ENCODE measurements at regions not wholly inside any gene's neighbourhood (a gene's known extent, or its start where the extent isn't known, plus 50 kb on each side); places are given as distances from the start of the nearest gene placed in this dataset.

DNA sequence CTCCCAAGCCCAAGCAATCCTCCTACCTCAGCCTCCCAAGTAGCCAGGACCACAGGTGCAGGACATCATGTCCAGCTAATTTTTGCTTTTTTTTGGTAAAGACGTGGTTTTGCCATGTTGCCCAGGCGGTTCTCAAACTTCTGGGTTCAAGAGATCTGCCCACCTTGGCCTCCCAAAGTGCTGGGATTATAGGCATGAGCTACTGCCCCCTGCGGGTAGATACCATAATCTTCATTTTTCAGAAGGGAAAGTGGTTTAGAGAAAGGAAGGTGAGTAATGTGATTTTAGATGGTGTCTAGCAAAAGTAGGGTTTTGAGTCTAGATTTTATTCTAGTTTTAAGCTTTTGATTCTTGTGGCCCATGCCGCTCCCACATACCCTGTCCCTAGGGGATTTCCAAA is 205.3 kb upstream of the CLNK start:
- H3K4me3 ChIP-seq (ENCODE audit: low read depth, low read length): no peak overlapping the region
- H3K27me3 ChIP-seq (ENCODE audit: control insufficient read depth, insufficient read depth, low read length): no peaks in the 10 kb centered on the region
- no peak overlapping the region for H3K9ac ChIP-seq (ENCODE audit: low read depth, low read length)
- H3K4me1 ChIP-seq (ENCODE audit: control insufficient read depth, insufficient read depth, low read length): no peaks in the 10 kb centered on the region
- H3K36me3 ChIP-seq (ENCODE audit: control insufficient read depth, insufficient read depth, low read length): no peaks in the 10 kb centered on the region
- H3K9me3 ChIP-seq (ENCODE audit: control insufficient read depth, insufficient read depth, low read length): no peaks in the 10 kb centered on the region

DNA sequence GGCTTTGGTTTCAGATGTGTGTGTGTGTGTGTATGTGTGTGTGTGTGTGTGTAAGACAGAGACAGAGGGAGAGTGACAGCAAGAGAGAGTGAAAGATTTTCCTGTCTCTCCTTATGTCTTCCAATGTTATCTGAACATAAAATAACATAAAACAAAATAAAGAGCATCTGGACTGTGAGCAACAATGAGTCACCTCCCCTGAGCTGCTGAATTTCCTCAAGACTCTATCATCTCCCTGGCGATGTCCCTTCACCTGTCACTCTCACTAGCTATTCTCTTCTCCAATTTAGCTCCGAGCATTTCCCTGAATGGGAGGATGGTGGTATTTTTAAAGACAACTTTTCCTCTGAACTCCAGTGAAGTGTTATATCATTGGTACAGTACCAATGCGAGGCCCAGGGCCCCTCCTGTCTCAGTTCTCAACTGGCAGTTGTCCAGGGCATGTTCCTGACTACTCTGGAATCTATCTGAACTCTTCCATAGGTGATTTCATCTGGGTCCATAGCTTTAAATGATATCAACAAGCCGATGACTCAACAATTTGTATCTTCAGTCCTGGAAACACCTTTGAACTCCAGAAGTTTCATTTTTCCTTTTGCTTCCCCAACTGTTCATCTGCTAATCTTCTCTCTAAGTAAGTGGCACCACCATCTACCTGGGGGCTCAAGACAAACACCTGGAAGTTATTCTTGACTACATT is 195.0 kb upstream of the CLNK start:
- no peaks in the 10 kb centered on the region for H3K9me3 ChIP-seq (ENCODE audit: control insufficient read depth, insufficient read depth, low read length)
- H3K4me1 ChIP-seq (ENCODE audit: control insufficient read depth, insufficient read depth, low read length): no peaks in the 10 kb centered on the region
- no peaks in the 10 kb centered on the region for H3K27me3 ChIP-seq (ENCODE audit: control insufficient read depth, insufficient read depth, low read length)
- H3K9ac ChIP-seq (ENCODE audit: low read depth, low read length): no peak overlapping the region
- H3K36me3 ChIP-seq (ENCODE audit: control insufficient read depth, insufficient read depth, low read length): no peaks in the 10 kb centered on the region
- H3K4me3 ChIP-seq (ENCODE audit: low read depth, low read length): no peak overlapping the region

DNA sequence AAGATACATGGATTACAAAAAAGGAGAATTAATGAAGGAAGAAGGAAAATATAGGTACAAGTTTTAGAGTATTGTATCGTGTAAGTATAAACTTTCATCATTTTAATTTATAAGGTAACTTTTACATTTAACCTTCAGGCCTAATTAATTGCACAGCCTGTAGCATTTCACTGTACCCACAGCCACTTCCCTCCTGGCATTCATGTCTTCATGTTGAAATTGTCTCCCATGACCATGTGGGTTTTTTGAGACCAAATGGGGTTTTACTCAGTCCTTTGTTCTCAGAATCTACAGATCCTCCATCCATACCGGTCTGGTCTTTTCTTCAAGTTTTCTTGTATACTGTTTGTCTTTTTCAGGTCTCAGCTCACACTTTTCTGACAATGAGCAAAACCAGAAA is 194.3 kb upstream of the CLNK start:
- Histone ChIP-seq H3K9ac (ENCODE audit: low read depth, low read length) (no peak overlapping the region), H3K9me3 (ENCODE audit: control insufficient read depth, insufficient read depth, low read length) (no peaks in the 10 kb centered on the region), H3K4me1 (ENCODE audit: control insufficient read depth, insufficient read depth, low read length) (no peaks in the 10 kb centered on the region), H3K27me3 (ENCODE audit: control insufficient read depth, insufficient read depth, low read length) (no peaks in the 10 kb centered on the region), H3K4me3 (ENCODE audit: low read depth, low read length) (no peak overlapping the region), H3K36me3 (ENCODE audit: control insufficient read depth, insufficient read depth, low read length) (no peaks in the 10 kb centered on the region)

DNA sequence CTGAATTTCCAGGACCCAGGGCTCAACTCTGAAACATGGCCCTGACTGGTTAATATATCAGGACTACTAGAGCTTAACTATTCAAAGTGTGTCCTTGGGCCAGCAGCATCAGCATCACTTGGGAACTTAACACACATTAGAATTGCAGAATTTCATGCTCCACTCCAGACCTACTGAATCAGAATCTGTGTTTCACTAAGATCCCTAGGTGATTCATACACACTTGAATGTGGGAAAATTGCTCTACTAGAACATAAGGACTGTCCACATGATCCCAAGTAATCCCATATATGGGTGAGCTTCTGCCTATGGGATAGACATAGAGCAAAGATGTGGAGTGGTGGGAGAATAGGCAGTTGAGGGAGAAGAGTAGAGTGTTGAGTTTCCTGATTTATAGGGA is 192.5 kb upstream of the CLNK start:
- H3K27me3 ChIP-seq (ENCODE audit: control insufficient read depth, insufficient read depth, low read length): no peaks in the 10 kb centered on the region
- no peak overlapping the region for H3K9ac ChIP-seq (ENCODE audit: low read depth, low read length)
- no peaks in the 10 kb centered on the region for H3K4me1 ChIP-seq (ENCODE audit: control insufficient read depth, insufficient read depth, low read length)
- no peaks in the 10 kb centered on the region for H3K9me3 ChIP-seq (ENCODE audit: control insufficient read depth, insufficient read depth, low read length)
- H3K36me3 ChIP-seq (ENCODE audit: control insufficient read depth, insufficient read depth, low read length): no peaks in the 10 kb centered on the region
- H3K4me3 ChIP-seq (ENCODE audit: low read depth, low read length): no peak overlapping the region

DNA sequence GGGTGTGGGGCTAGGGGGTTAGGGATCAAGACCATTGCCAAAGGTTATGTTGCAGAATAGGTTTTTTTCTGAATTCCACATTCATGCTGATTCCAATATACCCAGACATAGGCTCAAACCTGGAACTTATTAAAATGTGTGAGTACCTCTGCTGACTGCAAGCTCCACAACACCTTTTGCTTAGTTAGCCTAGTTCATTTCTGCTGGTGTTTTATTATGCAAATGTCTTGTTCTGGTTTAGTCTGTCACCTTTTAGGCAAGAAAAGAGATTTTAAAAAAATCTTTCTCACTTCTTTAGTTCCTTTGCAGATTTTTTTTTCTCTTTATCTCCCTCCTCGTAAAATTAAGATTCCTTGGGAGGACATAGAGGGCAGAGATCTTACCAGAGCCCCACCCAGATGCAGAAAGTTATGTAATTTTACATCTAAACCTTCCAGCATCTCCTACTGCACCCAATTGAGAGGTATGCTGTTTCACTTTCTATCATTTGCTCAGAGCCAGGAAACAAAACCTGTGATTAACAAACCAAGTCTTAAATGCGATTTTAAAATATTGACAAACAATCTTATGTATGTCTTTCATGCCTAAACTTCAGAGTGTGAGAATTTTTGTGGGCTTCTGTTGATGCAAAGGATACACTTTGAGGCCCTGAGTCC is 190.7 kb upstream of the CLNK start:
- no peaks in the 10 kb centered on the region for H3K36me3 ChIP-seq (ENCODE audit: control insufficient read depth, insufficient read depth, low read length)
- no peaks in the 10 kb centered on the region for H3K27me3 ChIP-seq (ENCODE audit: control insufficient read depth, insufficient read depth, low read length)
- H3K9ac ChIP-seq (ENCODE audit: low read depth, low read length): no peak overlapping the region
- no peaks in the 10 kb centered on the region for H3K9me3 ChIP-seq (ENCODE audit: control insufficient read depth, insufficient read depth, low read length)
- no peak overlapping the region for H3K4me3 ChIP-seq (ENCODE audit: low read depth, low read length)
- H3K4me1 ChIP-seq (ENCODE audit: control insufficient read depth, insufficient read depth, low read length): no peaks in the 10 kb centered on the region

- H3K27me3 ChIP-seq (ENCODE audit: control insufficient read depth, insufficient read depth, low read length): no peaks in the 10 kb centered on the region
- H3K36me3 ChIP-seq (ENCODE audit: control insufficient read depth, insufficient read depth, low read length): no peaks in the 10 kb centered on the region
Measured at GRCh38 chr4:10873809-10874208, 189.2 kb upstream of the CLNK start.

GRCh38 chr4:10872833-10873517 is 188.4 kb upstream of the CLNK start:
- Histone ChIP-seq H3K36me3 (ENCODE audit: control insufficient read depth, insufficient read depth, low read length) (no peaks in the 10 kb centered on the region), H3K9ac (ENCODE audit: low read depth, low read length) (no peak overlapping the region), H3K4me1 (ENCODE audit: control insufficient read depth, insufficient read depth, low read length) (no peaks in the 10 kb centered on the region), H3K9me3 (ENCODE audit: control insufficient read depth, insufficient read depth, low read length) (no peaks in the 10 kb centered on the region), H3K27me3 (ENCODE audit: control insufficient read depth, insufficient read depth, low read length) (no peaks in the 10 kb centered on the region), H3K4me3 (ENCODE audit: low read depth, low read length) (no peak overlapping the region)

More at GRCh38 chr4:10873809-10874208, 189.2 kb upstream of the CLNK start:
- Histone ChIP-seq H3K4me3 (ENCODE audit: low read depth, low read length) (no peak overlapping the region), H3K9ac (ENCODE audit: low read depth, low read length) (no peak overlapping the region), H3K9me3 (ENCODE audit: control insufficient read depth, insufficient read depth, low read length) (no peaks in the 10 kb centered on the region), H3K4me1 (ENCODE audit: control insufficient read depth, insufficient read depth, low read length) (no peaks in the 10 kb centered on the region)

DNA sequence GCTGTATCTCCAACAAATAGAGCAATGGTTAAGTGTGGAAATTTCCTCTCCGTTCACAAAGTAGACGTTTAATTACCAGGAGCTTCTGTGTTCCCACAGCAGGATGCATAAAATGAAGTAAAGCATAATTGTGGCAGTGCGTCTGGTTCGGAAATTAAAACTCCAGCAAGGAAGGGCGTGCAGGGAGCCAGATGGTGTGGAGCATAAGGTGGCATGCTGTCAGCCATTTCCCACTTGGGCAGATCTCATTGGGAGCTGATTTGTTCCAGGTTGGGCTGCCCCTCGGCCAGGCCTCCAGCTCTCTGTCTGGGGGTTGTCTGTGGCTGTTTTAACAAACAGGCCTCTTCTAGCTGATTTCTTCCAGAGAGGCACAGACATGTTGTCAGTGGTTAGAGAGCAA is 182.1 kb upstream of the CLNK start:
- H3K4me3 ChIP-seq (ENCODE audit: low read depth, low read length): no peak overlapping the region
- H3K27me3 ChIP-seq (ENCODE audit: control insufficient read depth, insufficient read depth, low read length): no peaks in the 10 kb centered on the region
- H3K9ac ChIP-seq (ENCODE audit: low read depth, low read length): no peak overlapping the region
- no peaks in the 10 kb centered on the region for H3K36me3 ChIP-seq (ENCODE audit: control insufficient read depth, insufficient read depth, low read length)
- no peaks in the 10 kb centered on the region for H3K9me3 ChIP-seq (ENCODE audit: control insufficient read depth, insufficient read depth, low read length)
- no peaks in the 10 kb centered on the region for H3K4me1 ChIP-seq (ENCODE audit: control insufficient read depth, insufficient read depth, low read length)

DNA sequence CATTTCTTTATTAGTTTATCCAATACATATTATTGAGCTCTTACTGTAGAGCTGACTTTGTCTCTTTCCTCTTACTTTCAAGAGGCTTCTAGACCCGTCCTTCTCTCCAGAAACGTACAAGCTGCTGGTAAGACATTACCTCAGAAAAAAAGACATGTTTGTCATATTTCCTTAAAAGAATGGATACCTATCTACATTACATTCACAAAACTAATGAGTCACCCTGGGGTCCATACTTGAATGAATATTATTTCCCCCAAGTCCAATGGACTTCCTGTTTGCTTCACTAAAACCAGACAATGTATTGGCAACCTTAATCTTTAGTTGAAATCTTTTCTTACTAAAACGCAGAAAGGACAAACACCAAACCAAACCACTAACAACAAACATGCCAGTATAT is 176.5 kb upstream of the CLNK start:
- no peaks in the 10 kb centered on the region for H3K9me3 ChIP-seq (ENCODE audit: control insufficient read depth, insufficient read depth, low read length)
- H3K27me3 ChIP-seq (ENCODE audit: control insufficient read depth, insufficient read depth, low read length): no peaks in the 10 kb centered on the region
- no peaks in the 10 kb centered on the region for H3K36me3 ChIP-seq (ENCODE audit: control insufficient read depth, insufficient read depth, low read length)
- H3K9ac ChIP-seq (ENCODE audit: low read depth, low read length): no peak overlapping the region
- no peak overlapping the region for H3K4me3 ChIP-seq (ENCODE audit: low read depth, low read length)
- no peaks in the 10 kb centered on the region for H3K4me1 ChIP-seq (ENCODE audit: control insufficient read depth, insufficient read depth, low read length)

DNA sequence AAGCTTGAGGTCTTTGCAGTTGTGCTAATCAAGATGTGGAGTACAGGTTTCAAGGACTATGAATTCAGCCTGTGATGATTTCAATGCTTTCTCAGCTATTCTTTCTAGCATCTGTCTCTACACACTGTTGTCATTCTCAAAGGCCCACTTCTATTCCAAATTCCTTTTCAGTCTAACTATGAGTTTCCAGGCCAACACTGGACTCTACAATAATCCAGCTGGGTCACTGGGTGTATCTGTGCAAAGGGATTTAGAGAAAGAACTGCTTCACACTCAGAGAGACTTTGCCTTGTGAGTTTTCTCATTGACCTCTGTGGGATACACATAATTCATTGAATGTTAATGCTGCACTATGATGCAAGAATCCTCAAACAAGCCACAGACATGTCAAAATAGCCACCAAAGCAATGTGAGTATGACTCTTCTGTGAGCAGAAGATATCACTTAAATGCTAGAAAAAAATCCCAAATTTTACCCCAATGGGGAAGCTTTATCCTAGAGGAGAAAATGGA is 171.8 kb upstream of the CLNK start:
- Histone ChIP-seq H3K9me3 (ENCODE audit: control insufficient read depth, insufficient read depth, low read length) (no peaks in the 10 kb centered on the region), H3K36me3 (ENCODE audit: control insufficient read depth, insufficient read depth, low read length) (peaks cover 2% of the 10 kb centered on the region), H3K4me1 (ENCODE audit: control insufficient read depth, insufficient read depth, low read length) (no peaks in the 10 kb centered on the region), H3K9ac (ENCODE audit: low read depth, low read length) (no peak overlapping the region), H3K4me3 (ENCODE audit: low read depth, low read length) (no peak overlapping the region), H3K27me3 (ENCODE audit: control insufficient read depth, insufficient read depth, low read length) (no peaks in the 10 kb centered on the region)

DNA sequence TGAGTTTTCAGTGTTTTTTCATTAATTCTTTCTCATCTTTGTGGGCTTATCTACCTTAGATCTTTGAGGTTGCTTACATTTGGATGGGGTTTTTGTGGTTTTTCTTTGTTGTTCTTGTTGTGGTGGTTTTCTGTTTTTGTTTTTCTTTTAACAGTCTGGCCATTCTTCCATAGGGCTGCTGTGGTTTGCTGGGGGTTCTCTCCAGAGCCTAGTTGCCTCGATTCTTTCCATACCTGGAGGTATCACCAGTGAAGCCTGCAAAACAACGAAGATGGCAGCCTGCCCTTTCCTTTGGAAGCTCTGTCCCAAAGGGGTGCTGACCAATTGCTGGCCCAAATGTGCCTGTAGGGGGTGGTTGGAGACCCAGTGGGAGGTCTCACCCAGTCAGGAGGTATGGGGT is 168.6 kb upstream of the CLNK start:
- Histone ChIP-seq H3K27me3 (ENCODE audit: control insufficient read depth, insufficient read depth, low read length) (no peaks in the 10 kb centered on the region), H3K9ac (ENCODE audit: low read depth, low read length) (no peak overlapping the region), H3K4me1 (ENCODE audit: control insufficient read depth, insufficient read depth, low read length) (no peaks in the 10 kb centered on the region), H3K36me3 (ENCODE audit: control insufficient read depth, insufficient read depth, low read length) (peaks cover 2% of the 10 kb centered on the region), H3K4me3 (ENCODE audit: low read depth, low read length) (no peak overlapping the region), H3K9me3 (ENCODE audit: control insufficient read depth, insufficient read depth, low read length) (no peaks in the 10 kb centered on the region)

DNA sequence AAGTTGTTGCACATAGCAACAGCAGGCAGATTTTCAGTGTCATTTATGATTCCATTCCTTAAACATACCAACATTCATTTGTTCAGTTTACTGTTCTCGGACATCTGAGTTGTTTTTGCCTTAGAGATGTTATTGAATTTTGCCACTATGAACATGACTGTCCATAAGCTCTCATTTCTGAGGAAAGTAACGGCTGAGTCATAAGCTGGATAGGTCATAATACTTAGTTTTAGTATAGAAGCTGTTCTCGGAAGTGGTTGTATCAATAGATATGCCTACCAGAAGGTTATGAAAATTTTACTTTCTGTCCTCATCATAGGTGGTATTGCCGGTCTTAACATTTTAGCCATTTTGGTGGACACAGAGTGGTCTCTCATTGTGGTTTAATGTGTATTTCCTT is 157.1 kb upstream of the CLNK start:
- Histone ChIP-seq H3K9ac (ENCODE audit: low read depth, low read length) (no peak overlapping the region), H3K4me1 (ENCODE audit: control insufficient read depth, insufficient read depth, low read length) (no peaks in the 10 kb centered on the region), H3K27me3 (ENCODE audit: control insufficient read depth, insufficient read depth, low read length) (no peaks in the 10 kb centered on the region), H3K9me3 (ENCODE audit: control insufficient read depth, insufficient read depth, low read length) (no peaks in the 10 kb centered on the region), H3K4me3 (ENCODE audit: low read depth, low read length) (no peak overlapping the region), H3K36me3 (ENCODE audit: control insufficient read depth, insufficient read depth, low read length) (no peaks in the 10 kb centered on the region)

Data from iPS-15b (cell line).